ENCODE measurements at regions not wholly inside any gene's neighbourhood (a gene's known extent, or its start where the extent isn't known, plus 50 kb on each side); places are given as distances from the start of the nearest gene placed in this dataset.

GRCh38 chr11:104369761-104370160, 205.8 kb upstream of the PDGFD start (continued):
- TF ChIP-seq CHD7 (IDR thresholded peaks at IDR 0.05; ENCODE audit: insufficient replicate concordance, low read length) = no peak
- no peak for TF ChIP-seq CREB1 (IDR thresholded peaks at IDR 0.05)
- no peak for TF ChIP-seq SP2 (IDR thresholded peaks at IDR 0.05; ENCODE audit: low read length)
- TF ChIP-seq ATF3 (IDR thresholded peaks at IDR 0.05; ENCODE audit: insufficient read depth, low read depth, low read length) = no peak
- no peak for TF ChIP-seq SIRT6 (IDR thresholded peaks at IDR 0.05; ENCODE audit: low read length)
- TF ChIP-seq ASH2L (IDR thresholded peaks at IDR 0.05; ENCODE audit: low read length) = no peak
- TF ChIP-seq YY1 (IDR thresholded peaks at IDR 0.05; ENCODE audit: low read depth, low read length) = no peak
- TF ChIP-seq SRF (IDR thresholded peaks at IDR 0.05; ENCODE audit: low read depth, low read length) = no peak
- no peak for TF ChIP-seq POU5F1 (IDR thresholded peaks at IDR 0.05; ENCODE audit: low read depth, low read length)
- TF ChIP-seq RFX5 (IDR thresholded peaks at IDR 0.05; ENCODE audit: borderline replicate concordance, low read depth, low read length) = no peak
- TF ChIP-seq BRCA1 (IDR thresholded peaks at IDR 0.05; ENCODE audit: low read depth, low read length) = no peak
- TF ChIP-seq BACH1 (IDR thresholded peaks at IDR 0.05; ENCODE audit: low read length) = no peak
- no peak for TF ChIP-seq USF2 (IDR thresholded peaks at IDR 0.05; ENCODE audit: low read length)

Measured in H1 (cell line).